ENCODE measurements at regions not wholly inside any gene's neighbourhood (a gene's known extent, or its start where the extent isn't known, plus 50 kb on each side); places are given as distances from the start of the nearest gene placed in this dataset.

GRCh38 chr5:164224772-164225171 lies 719.4 kb downstream of the MAT2B start:
- no peak for ATAC-seq
- TF ChIP-seq CSDC2 (CRISPR knock-in tag; IDR thresholded peaks at IDR 0.05), result no peak
- no peak for TF ChIP-seq PATZ1 (CRISPR knock-in tag; IDR thresholded peaks at IDR 0.05; ENCODE audit: borderline replicate concordance)
- no peak for TF ChIP-seq ZNF70 (CRISPR knock-in tag; IDR thresholded peaks at IDR 0.05)
- no peak for TF ChIP-seq TOX (CRISPR knock-in tag; IDR thresholded peaks at IDR 0.05; ENCODE audit: borderline replicate concordance)
- no peak for TF ChIP-seq ZNF565 (CRISPR knock-in tag; conservative IDR thresholded peaks at IDR 0.05; ENCODE audit: low read depth)
- TF ChIP-seq TCF4 (CRISPR knock-in tag; IDR thresholded peaks at IDR 0.05; ENCODE audit: borderline replicate concordance), result no peak
- no peak for TF ChIP-seq TSHZ2 (CRISPR knock-in tag; IDR thresholded peaks at IDR 0.05)
- no peak for TF ChIP-seq CREB5 (CRISPR knock-in tag; IDR thresholded peaks at IDR 0.05; ENCODE audit: low read depth)
- no peak for TF ChIP-seq CSRNP3 (CRISPR knock-in tag; IDR thresholded peaks at IDR 0.05)
- no peak for TF ChIP-seq ZNF8 (CRISPR knock-in tag; IDR thresholded peaks at IDR 0.05)
- no peak for TF ChIP-seq GLIS3 (CRISPR knock-in tag; IDR thresholded peaks at IDR 0.05)
- TF ChIP-seq ZFP3 (CRISPR knock-in tag; IDR thresholded peaks at IDR 0.05), result no peak
- TF ChIP-seq ZFP30 (CRISPR knock-in tag; IDR thresholded peaks at IDR 0.05), result no peak
- no peak for TF ChIP-seq ESRRG (CRISPR knock-in tag; IDR thresholded peaks at IDR 0.05)
- no peak for TF ChIP-seq RARB (CRISPR knock-in tag; IDR thresholded peaks at IDR 0.05)
- no peak for TF ChIP-seq POU6F1 (CRISPR knock-in tag; IDR thresholded peaks at IDR 0.05; ENCODE audit: borderline replicate concordance, low read depth)
- TF ChIP-seq OSR1 (CRISPR knock-in tag; IDR thresholded peaks at IDR 0.05), result no peak
- TF ChIP-seq SNAI2 (CRISPR knock-in tag; IDR thresholded peaks at IDR 0.05), result no peak

GRCh38 chr5:164230341-164230740 lies 724.9 kb downstream of the MAT2B start:
- ATAC-seq, result no peak
- TF ChIP-seq ESRRG (CRISPR knock-in tag; IDR thresholded peaks at IDR 0.05) (no peak), TOX (CRISPR knock-in tag; IDR thresholded peaks at IDR 0.05; ENCODE audit: borderline replicate concordance) (no peak), PPARA (CRISPR knock-in tag; IDR thresholded peaks at IDR 0.05; ENCODE audit: borderline replicate concordance) (no peak), ARNTL (CRISPR knock-in tag; IDR thresholded peaks at IDR 0.05; ENCODE audit: borderline replicate concordance, low read depth) (no peak), GLIS3 (CRISPR knock-in tag; IDR thresholded peaks at IDR 0.05) (no peak), CREB5 (CRISPR knock-in tag; IDR thresholded peaks at IDR 0.05; ENCODE audit: low read depth) (no peak), CSRNP3 (CRISPR knock-in tag; IDR thresholded peaks at IDR 0.05) (no peak), ISL1 (CRISPR knock-in tag; IDR thresholded peaks at IDR 0.05) (no peak), CSDC2 (CRISPR knock-in tag; IDR thresholded peaks at IDR 0.05) (no peak), OSR1 (CRISPR knock-in tag; IDR thresholded peaks at IDR 0.05) (no peak), RARB (CRISPR knock-in tag; IDR thresholded peaks at IDR 0.05) (no peak), ZFP3 (CRISPR knock-in tag; IDR thresholded peaks at IDR 0.05) (no peak), ZNF8 (CRISPR knock-in tag; IDR thresholded peaks at IDR 0.05) (no peak), POU6F1 (CRISPR knock-in tag; IDR thresholded peaks at IDR 0.05; ENCODE audit: borderline replicate concordance, low read depth) (no peak), TCF4 (CRISPR knock-in tag; IDR thresholded peaks at IDR 0.05; ENCODE audit: borderline replicate concordance) (no peak), BACH2 (CRISPR knock-in tag; IDR thresholded peaks at IDR 0.05; ENCODE audit: borderline replicate concordance) (no peak), TSHZ2 (CRISPR knock-in tag; IDR thresholded peaks at IDR 0.05) (no peak)

Measured in SK-N-SH treated with all-trans-retinoic acid at 6 μM for 48 hours (cell line).